ENCODE measurements at regions not wholly inside any gene's neighbourhood (a gene's known extent, or its start where the extent isn't known, plus 50 kb on each side); places are given as distances from the start of the nearest gene placed in this dataset.

- TF ChIP-seq GATA2 (IDR thresholded peaks at IDR 0.05; ENCODE audit: low read depth, low read length) = no peak
- no peak for TF ChIP-seq GATA3 (IDR thresholded peaks at IDR 0.05; ENCODE audit: low read depth, low read length)
Measured at GRCh38 chr13:57918913-57919312, 287.4 kb downstream of the PCDH17 start.

Measured in SH-SY5Y (cell line).